B cell (primary cell): ENCODE measurements at regions not wholly inside any gene's neighbourhood (a gene's known extent, or its start where the extent isn't known, plus 50 kb on each side); places are given as distances from the start of the nearest gene placed in this dataset.

Experiments used
- ATAC-seq: fragments of 200-7000 bp; cut with Tn5 transposase; one replicate; pipeline ENCODE4 v1.10.0; 2021; ENCODE audit warnings: low read depth, mild to moderate bottlenecking, moderate number of reproducible peaks, moderate library complexity
- CTCF ChIA-PET: fragments of 350-600 bp; sonication (Branson Sonifier 250); formaldehyde crosslinking; loops from one replicate; lab custom pipeline; 2021; ENCODE audit warnings: antibody characterized with exemption, inconsistent platforms; lab: Charles Lee
- POLR2A ChIA-PET: fragments of 350-600 bp; sonication (Branson Sonifier 250); formaldehyde crosslinking; loops from one replicate; lab custom pipeline; 2021; ENCODE audit warnings: antibody characterized with exemption; lab: Charles Lee
- DNase-seq: peaks from one replicate; pipeline ENCODE4 v3.0.0; 2013
- H2AFZ ChIP-seq: 2 replicates; pipeline ENCODE4 v1.6.1; 2012; ENCODE audit warnings: mild to moderate bottlenecking, low read depth, low read length; ENCODE audit not compliant: insufficient read depth, poor library complexity, severe bottlenecking
- H3K27ac ChIP-seq, 2 donors: 1 replicate in 1 of 2; 2 replicates in 1 of 2; pipeline ENCODE4 v1.5.1; 2012 to 2013; ENCODE audit warnings: low read length in 2 of 2, mild to moderate bottlenecking in 2 of 2, moderate library complexity in 1 of 2
- H3K27me3 ChIP-seq, 4 experiments: fragments of 200-600 bp in 1 of 4; sonication (generic) in 1 of 4; replicated peaks in 1 of 4; 1 replicate in 2 of 4; 2 replicates in 2 of 4; pipeline versions ENCODE4 v1.6.1 to v1.7.0; 2013 to 2016; ENCODE audit warnings: low read length in 3 of 4, mild to moderate bottlenecking in 2 of 4, mixed read lengths in 1 of 4, moderate library complexity in 1 of 4; ENCODE audit not compliant: insufficient read depth in 4 of 4, control insufficient read depth in 3 of 4; ENCODE audit errors: control extremely low read depth in 1 of 4
- H3K36me3 ChIP-seq, 2 experiments: replicated peaks in 1 of 2; 1 replicate in 1 of 2; 2 replicates in 1 of 2; pipeline versions ENCODE4 v1.6.1 to v1.7.1; 2013; ENCODE audit warnings: low read length in 1 of 2; ENCODE audit not compliant: insufficient read depth in 2 of 2, control insufficient read depth in 1 of 2; ENCODE audit errors: control extremely low read depth in 1 of 2, extremely low read depth in 1 of 2
- H3K4me1 ChIP-seq, 2 donors: fragments of 200-600 bp in 1 of 2; sonication (generic) in 1 of 2; 1 replicate in 1 of 2; 2 replicates in 1 of 2; pipeline versions ENCODE4 v1.5.1 to v1.6.1; 2013 to 2017; ENCODE audit warnings: low read length in 2 of 2; ENCODE audit not compliant: control insufficient read depth in 2 of 2, insufficient read depth in 2 of 2
- H3K4me2 ChIP-seq: replicated peaks from 2 replicates; pipeline ENCODE3; 2012; ENCODE audit warnings: mild to moderate bottlenecking, low read depth, low read length; ENCODE audit not compliant: poor library complexity, severe bottlenecking
- H3K4me3 ChIP-seq, 5 experiments: fragments of 200-600 bp in 1 of 5; sonication (generic) in 1 of 5; 1 replicate in 3 of 5; 2 replicates in 2 of 5; pipeline versions ENCODE4 v1.5.1 to v1.7.0; 2011 to 2016; ENCODE audit warnings: low read length in 4 of 5, mild to moderate bottlenecking in 4 of 5, low read depth in 2 of 5, control low read depth in 1 of 5, moderate library complexity in 1 of 5; ENCODE audit not compliant: insufficient read depth in 1 of 5; ENCODE audit errors: control extremely low read depth in 1 of 5, extremely low read depth in 1 of 5
- H3K79me2 ChIP-seq: fragments of 200-600 bp; sonication (generic); one replicate; pipeline ENCODE4 v1.6.0; 2016; ENCODE audit warnings: low read length; ENCODE audit not compliant: control insufficient read depth, insufficient read depth
- H3K9ac ChIP-seq: fragments of 200-600 bp; sonication (generic); 2 replicates; pipeline ENCODE4 v1.6.1; 2017; ENCODE audit warnings: mild to moderate bottlenecking, low read length, moderate library complexity
- H3K9me3 ChIP-seq, 3 donors: one replicate each; pipeline versions ENCODE4 v1.6.1 to v1.7.1; 2013; ENCODE audit warnings: low read length in 2 of 3; ENCODE audit not compliant: control insufficient read depth in 2 of 3, insufficient read depth in 1 of 3; ENCODE audit errors: control extremely low read depth in 1 of 3
- H4K20me1 ChIP-seq: 2 replicates; pipeline ENCODE4 v1.6.0; 2012; ENCODE audit warnings: mild to moderate bottlenecking, low read length; ENCODE audit not compliant: insufficient read depth, control insufficient read depth, poor library complexity, severe bottlenecking
- H3K27ac Mint-ChIP-seq: one replicate; pipeline ENCODE4 v1.8.0; 2021; ENCODE audit warnings: mixed read lengths
- H3K27me3 Mint-ChIP-seq: one replicate; pipeline ENCODE4 v1.8.0; 2021; ENCODE audit warnings: mixed read lengths
- H3K4me1 Mint-ChIP-seq: one replicate; pipeline ENCODE4 v1.8.0; 2021; ENCODE audit warnings: mixed read lengths
- H3K4me3 Mint-ChIP-seq: one replicate; pipeline ENCODE4 v1.8.0; 2021; ENCODE audit warnings: mixed read lengths
- H3K9me3 Mint-ChIP-seq: one replicate; pipeline ENCODE4 v1.8.0; 2022; ENCODE audit warnings: mixed read lengths; ENCODE audit not compliant: insufficient read depth
- CTCF ChIP-seq: fragments of 200-600 bp; IDR thresholded peaks from one replicate; pipeline ENCODE4 v1.8.0; 2022; ENCODE audit warnings: antibody characterized with exemption, mild to moderate bottlenecking
- EZH2 ChIP-seq: IDR thresholded peaks from 2 replicates; pipeline ENCODE4 v1.6.1; 2012; ENCODE audit warnings: borderline replicate concordance, low read depth, mild to moderate bottlenecking, moderate library complexity, low read length; ENCODE audit not compliant: insufficient read depth, poor library complexity, severe bottlenecking
- WGBS: methylation state at CpG from one replicate; pipeline ENCODE4 v1.1.5; 2013; ENCODE audit warnings: missing lambda C conversion rate; ENCODE audit not compliant: insufficient coverage; 5-methylcytosine and 5-hydroxymethylcytosine counted together
- intact Hi-C: fragments of 100-400 bp; cut with micrococcal nuclease; formaldehyde crosslinking; loops from one replicate; pipeline ENCODE4 v1.10.0; 2022

DNA sequence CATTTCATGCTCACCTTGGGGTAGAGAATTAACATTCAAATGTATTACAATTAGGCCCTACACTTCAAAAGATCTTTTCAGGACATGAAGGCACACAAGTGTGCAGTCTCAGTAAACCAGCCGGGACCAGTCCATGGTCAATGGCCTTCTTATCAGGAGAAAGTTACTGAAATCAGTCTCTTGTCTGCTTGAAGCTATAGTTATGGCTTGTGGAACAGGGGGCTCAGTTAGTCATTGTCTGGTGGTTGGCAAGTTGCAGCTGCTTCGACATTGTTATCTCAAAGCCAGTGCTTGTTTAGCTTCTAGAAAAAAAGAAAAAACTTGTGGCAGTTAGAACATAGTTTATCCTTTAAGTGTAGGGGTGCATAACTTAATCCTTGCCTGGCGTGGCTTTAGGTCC, 213.1 kb upstream of the ACO1 start:
- Mint-ChIP-seq H3K9me3 (no peaks in the 10 kb centered on the region), H3K4me1 (no peaks in the 10 kb centered on the region), H3K4me3 (no peak overlapping the region), H3K27ac (no peak overlapping the region), H3K27me3 (no peaks in the 10 kb centered on the region)
- Histone ChIP-seq H3K27ac (no peak overlapping the region), H4K20me1 (no peaks in the 10 kb centered on the region), H3K9me3 (no peaks in the 10 kb centered on the region), H3K4me3 (no peak overlapping the region), H2AFZ (no peak overlapping the region), H3K27me3 (no peaks in the 10 kb centered on the region), H3K36me3 (no peaks in the 10 kb centered on the region), H3K79me2 (no peaks in the 10 kb centered on the region), H3K4me2 (no peak overlapping the region), H3K4me1 (no peaks in the 10 kb centered on the region), H3K9ac (no peak overlapping the region)
- no peak for ATAC-seq
- intact Hi-C loops = no loop called here
- CTCF ChIA-PET = no interaction called here
- no peak for DNase-seq
- POLR2A ChIA-PET = no interaction called here
- no peak for TF ChIP-seq CTCF
- no peak for TF ChIP-seq EZH2
- WGBS = 96% methylated on average over 3 of the region's 3 CpGs

DNA sequence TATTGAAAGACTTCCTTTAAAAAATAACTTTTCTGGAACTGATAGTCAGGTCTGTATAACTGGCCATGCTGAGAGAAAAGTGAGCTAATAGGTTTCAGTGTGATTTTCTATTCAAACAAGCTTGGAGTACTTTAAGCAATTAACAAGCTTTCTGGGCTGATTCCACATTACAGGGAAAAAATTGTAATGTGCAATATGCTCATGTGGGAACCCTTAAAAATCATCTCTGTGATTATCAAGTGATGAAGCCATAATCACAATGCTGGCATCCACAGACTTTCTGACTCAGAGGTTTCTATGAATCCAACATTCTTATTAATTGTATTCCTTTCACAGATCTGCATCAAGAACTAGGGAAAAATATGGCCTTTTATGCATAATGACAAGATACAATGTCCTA, 212.2 kb upstream of the ACO1 start:
- H3K36me3 ChIP-seq = no peaks in the 10 kb centered on the region
- DNase-seq (no peak), ATAC-seq (no peak)
- H3K27me3 ChIP-seq = no peaks in the 10 kb centered on the region
- no peak overlapping the region for H3K4me3 Mint-ChIP-seq
- no peak overlapping the region for H2AFZ ChIP-seq
- no peaks in the 10 kb centered on the region for H3K4me1 ChIP-seq
- H4K20me1 ChIP-seq = no peaks in the 10 kb centered on the region
- no peaks in the 10 kb centered on the region for H3K9me3 Mint-ChIP-seq
- intact Hi-C loops = no loop called here
- no peak overlapping the region for H3K9ac ChIP-seq
- no peaks in the 10 kb centered on the region for H3K79me2 ChIP-seq
- H3K4me2 ChIP-seq = no peak overlapping the region
- no peak overlapping the region for H3K27ac ChIP-seq
- no peak overlapping the region for H3K4me3 ChIP-seq
- H3K27me3 Mint-ChIP-seq = no peaks in the 10 kb centered on the region
- no peak overlapping the region for H3K27ac Mint-ChIP-seq
- POLR2A ChIA-PET = no interaction called here
- H3K4me1 Mint-ChIP-seq = no peaks in the 10 kb centered on the region
- CTCF ChIA-PET = no interaction called here
- H3K9me3 ChIP-seq = no peaks in the 10 kb centered on the region
- no peak for TF ChIP-seq CTCF
- no peak for TF ChIP-seq EZH2
